ENCODE measurements at regions not wholly inside any gene's neighbourhood (a gene's known extent, or its start where the extent isn't known, plus 50 kb on each side); places are given as distances from the start of the nearest gene placed in this dataset.

DNA sequence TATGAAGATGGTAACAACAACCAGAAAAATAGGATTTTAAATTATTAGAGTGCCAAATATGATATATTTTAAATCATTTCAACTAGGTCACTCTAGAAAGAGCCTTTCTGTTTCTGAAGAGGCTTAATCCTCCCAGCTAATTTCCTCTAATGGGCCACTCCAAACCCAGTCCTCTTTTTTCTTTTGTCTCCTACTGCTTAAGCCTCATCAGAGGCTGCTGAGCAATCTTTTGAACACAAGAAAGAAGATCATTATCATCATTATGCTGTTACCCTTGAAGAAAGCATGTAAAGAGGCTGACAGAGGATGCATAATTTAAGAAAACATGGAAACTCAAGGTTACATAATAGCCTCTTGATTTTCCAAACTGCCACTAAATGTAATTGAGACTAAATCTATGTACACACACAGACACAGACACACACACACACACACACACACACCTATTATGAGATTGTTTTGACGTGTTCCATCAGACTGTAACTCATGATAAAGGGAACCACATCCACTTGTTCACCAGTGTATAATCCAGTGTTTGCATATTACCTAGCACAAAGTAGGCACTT is 519.6 kb downstream of the METTL15 start:
- POLR2A ChIA-PET = no interaction called here
- CTCF ChIA-PET = no interaction called here
- no peak for DNase-seq (ENCODE audit: extremely low spot score)
- TF ChIP-seq, protein P1, sequence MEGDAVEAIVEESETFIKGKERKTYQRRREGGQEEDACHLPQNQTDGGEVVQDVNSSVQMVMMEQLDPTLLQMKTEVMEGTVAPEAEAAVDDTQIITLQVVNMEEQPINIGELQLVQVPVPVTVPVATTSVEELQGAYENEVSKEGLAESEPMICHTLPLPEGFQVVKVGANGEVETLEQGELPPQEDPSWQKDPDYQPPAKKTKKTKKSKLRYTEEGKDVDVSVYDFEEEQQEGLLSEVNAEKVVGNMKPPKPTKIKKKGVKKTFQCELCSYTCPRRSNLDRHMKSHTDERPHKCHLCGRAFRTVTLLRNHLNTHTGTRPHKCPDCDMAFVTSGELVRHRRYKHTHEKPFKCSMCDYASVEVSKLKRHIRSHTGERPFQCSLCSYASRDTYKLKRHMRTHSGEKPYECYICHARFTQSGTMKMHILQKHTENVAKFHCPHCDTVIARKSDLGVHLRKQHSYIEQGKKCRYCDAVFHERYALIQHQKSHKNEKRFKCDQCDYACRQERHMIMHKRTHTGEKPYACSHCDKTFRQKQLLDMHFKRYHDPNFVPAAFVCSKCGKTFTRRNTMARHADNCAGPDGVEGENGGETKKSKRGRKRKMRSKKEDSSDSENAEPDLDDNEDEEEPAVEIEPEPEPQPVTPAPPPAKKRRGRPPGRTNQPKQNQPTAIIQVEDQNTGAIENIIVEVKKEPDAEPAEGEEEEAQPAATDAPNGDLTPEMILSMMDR (IDR thresholded peaks at IDR 0.05; ENCODE audit: control extremely low read depth, extremely low read depth, low read depth, missing control alignments) = no peak

DNA sequence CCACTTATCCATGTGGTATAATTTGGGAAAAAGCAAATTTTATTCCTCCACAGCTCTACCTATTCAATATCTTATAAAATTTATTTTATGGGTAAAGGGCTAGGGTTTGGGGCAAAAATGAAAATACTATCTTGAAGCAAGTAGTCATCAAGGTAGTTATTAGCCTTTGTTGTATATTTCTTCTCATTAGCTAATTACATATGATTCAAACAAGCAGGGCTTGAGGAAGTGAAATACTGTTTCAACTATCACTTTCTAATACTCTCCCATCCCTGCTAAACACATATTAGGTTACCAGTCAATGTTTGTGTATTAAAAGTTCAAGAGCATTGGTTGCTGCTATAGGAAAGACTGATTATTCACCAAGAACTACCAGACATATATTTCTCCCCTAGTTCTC is 517.3 kb downstream of the METTL15 start:
- ChIA-PET POLR2A (no interaction called here), CTCF (interaction anchor here (1.2 to 1.5 kb wide), 2 partner anchors 10 to 56 kb away, joined by 3 read pairs; no protein-coding TSS in a partner anchor)
- TF ChIP-seq, protein P1 (IDR thresholded peaks at IDR 0.05; ENCODE audit: control extremely low read depth, extremely low read depth, low read depth, missing control alignments) = no peak
- DNase-seq (ENCODE audit: extremely low spot score) = no peak

DNA sequence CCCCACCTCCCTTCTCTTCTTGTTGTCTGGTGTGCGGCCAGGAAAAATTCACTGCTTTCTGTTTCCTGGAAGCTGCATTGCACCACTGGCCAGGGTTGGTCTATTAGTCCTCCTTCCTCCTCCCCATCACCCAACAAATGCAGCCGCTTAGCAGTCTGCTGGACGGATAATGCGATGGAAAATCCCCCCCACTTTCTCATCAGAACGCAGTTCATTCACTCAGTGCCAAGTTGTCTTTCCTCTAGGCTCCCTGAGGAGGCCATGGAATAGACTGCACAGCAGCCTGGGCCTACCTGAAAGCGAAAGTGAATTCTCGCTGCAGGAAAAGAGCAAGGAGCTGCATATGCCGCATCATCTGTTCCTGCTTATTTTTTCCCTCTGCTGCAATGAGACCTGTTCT is 513.6 kb downstream of the METTL15 start:
- no peak for DNase-seq (ENCODE audit: extremely low spot score)
- CTCF ChIA-PET = no interaction called here
- POLR2A ChIA-PET = no interaction called here
- TF ChIP-seq, protein P1 (IDR thresholded peaks at IDR 0.05; ENCODE audit: control extremely low read depth, extremely low read depth, low read depth, missing control alignments) = no peak

DNA sequence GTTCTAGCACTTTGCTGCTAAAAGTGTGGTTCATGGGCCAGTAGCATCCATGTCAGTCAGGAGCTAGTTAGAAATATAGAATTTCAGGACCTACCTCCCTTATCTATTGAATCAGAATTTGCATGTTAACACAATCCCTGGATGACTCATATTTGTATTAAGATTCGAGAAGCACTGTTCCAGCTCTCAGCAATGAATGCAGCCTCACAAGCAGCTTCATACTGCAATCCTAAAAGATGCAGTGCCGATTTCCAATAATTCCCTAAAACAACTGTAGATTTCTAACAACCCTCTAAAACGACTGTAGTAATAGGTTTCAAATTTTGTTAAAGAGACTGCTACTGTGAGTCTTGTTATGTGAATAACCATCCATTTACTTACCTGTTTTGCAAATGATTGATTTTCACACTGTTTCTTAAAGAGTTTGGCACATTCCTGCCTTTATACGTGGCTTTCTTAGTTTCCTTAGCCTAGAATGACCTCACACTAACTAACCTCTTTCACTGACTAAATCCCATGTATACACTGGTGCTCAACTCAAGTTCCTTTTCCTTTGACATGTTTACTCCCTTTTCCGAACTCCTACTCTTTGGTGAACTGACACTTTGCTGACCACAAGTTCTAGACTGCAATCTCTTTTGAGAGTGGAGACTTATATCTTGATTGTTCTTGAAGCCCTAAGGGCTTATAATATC is 511.8 kb downstream of the METTL15 start:
- TF ChIP-seq, protein P1 (IDR thresholded peaks at IDR 0.05; ENCODE audit: control extremely low read depth, extremely low read depth, low read depth, missing control alignments) = no peak
- POLR2A ChIA-PET = no interaction called here
- CTCF ChIA-PET = interaction anchor here (2.2 kb wide), 1 partner anchor 18 kb away, joined by 5 read pairs; no protein-coding TSS in a partner anchor
- DNase-seq (ENCODE audit: extremely low spot score) = no peak

DNA sequence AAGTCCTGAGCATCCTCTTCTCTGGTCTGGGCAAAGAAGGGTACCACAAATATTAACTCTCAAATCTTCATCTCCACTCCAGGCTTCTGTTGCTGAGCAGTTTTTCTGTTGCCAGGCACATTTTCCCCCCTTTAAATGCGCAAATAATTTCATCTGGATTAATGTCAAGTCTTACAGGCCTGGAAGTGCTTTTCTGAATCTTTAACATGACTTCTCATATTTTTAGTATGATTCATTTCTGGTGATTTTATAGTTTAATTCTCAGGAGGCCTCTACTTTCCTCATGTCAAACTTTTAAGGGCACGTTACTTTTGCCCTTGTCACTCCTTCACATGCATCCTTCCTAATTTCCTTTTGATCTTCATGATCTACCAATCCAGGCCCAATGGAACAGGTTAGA is 510.2 kb downstream of the METTL15 start:
- ChIA-PET POLR2A (no interaction called here), CTCF (no interaction called here)
- TF ChIP-seq, protein P1 (IDR thresholded peaks at IDR 0.05; ENCODE audit: control extremely low read depth, extremely low read depth, low read depth, missing control alignments) = no peak
- no peak for DNase-seq (ENCODE audit: extremely low spot score)

DNA sequence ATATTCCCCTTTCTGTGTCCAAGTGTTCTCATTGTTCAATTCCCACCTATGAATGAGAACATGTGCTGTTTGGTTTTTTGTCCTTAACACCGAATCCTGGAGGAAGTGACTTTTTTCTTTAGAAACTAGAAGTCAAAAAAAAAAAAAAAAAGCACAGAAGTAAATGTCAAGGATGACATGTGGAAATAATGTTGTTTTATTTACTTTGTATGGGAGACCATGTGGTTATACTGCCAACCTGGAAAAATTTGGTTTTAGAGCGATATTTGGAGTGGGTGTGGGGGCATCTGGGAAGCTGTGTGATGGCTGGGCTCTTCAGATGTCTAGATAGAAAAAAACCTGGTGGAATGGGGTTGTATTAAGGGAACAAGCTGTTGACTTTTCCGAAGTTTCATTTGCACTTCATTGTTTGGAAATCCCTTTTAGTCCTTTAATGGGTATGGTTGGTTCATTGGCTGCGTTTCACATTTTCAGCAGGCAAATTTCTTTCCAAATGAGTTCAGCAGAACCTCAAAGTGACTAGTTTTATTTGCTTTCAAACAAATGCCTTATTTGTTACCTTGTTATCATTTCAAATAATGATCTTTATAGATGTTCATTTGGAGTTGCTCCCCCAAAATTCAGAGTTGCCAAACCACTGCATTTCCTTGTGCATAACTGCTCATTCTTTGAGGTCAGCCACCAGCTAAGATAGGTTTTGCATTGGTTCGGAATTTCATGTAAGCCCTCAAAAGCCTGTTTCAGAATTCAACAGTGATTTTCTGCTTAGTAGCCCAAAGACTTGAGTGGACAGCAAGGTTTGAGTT is 508.2 kb downstream of the METTL15 start:
- ChIA-PET POLR2A (no interaction called here), CTCF (no interaction called here)
- DNase-seq (ENCODE audit: extremely low spot score) = no peak
- TF ChIP-seq, protein P1 (IDR thresholded peaks at IDR 0.05; ENCODE audit: control extremely low read depth, extremely low read depth, low read depth, missing control alignments) = no peak

Measured in GM10248 (cell line).